ENCODE measurements at regions not wholly inside any gene's neighbourhood (a gene's known extent, or its start where the extent isn't known, plus 50 kb on each side); places are given as distances from the start of the nearest gene placed in this dataset.
"Not testable (repeated sequence)": the region's sequence is repeated elsewhere in the genome, so short reads cannot be mapped to it uniquely, and the experiment has no call there.

- no peak for DNase-seq
These were observed 190.3 kb downstream of the SATB1 start for GRCh38 chr3:18234717-18235335.

DNA sequence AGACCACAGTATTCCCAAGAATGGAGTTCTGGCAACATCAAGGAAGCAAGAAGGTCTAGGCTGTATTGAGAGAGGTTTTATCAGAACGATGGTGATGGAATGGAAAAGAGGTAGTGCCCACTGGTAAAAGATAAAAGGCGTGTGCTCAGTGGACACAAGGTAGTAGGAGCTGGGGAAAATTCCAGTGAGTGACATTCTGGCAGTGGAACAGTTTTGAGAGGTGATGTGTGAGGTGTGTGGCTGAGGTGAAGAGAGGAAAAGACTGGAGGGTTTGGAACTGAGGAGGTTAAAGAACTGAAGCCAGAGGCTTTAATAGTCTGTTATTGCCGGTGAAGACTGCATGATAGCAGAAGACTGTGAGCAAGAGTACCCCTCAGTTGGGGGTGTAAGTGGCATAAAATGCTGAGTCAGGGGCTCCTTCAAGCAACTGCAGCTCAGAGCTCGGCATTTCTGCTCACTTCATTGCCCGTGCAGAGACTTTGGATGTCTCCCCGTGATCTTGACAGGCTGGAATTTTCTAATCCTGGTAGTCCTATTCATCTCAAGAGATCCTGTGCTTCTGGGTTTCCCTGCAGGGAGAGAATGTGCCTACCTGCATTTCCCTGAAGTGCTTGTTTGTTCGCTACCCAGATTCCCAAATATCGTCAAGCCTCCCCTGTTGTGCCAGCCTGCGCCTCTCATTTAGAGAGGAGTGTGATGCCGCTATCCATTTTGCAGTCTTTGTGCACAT is 191.0 kb downstream of the SATB1 start:
- DNase-seq, result no peak

DNA sequence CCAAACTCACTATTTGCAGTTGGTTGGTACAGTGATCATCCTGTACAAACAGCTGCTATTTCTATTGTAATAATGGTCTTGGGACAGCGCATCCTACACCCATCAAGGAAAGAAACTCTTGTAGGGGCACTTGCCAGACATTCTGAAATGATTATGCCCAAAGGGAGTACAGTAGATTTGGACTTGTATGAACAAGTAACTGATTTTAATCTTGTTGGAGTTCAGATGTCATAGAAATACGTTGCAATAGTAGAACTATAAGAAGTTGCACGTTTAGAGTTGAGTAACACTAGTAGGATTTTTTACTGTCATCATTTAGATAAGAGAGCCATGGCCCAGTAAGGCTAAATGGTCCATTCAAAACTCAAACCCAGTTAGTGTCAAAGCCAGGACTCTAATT is 192.8 kb downstream of the SATB1 start:
- DNase-seq, result no peak

GRCh38 chr3:18228060-18228459 is 197.1 kb downstream of the SATB1 start:
- no peak for DNase-seq

- no peak for DNase-seq
These were observed 199.4 kb downstream of the SATB1 start for GRCh38 chr3:18225709-18226108.

GRCh38 chr3:18224426-18224825 is 200.7 kb downstream of the SATB1 start:
- DNase-seq, result no peak

DNA sequence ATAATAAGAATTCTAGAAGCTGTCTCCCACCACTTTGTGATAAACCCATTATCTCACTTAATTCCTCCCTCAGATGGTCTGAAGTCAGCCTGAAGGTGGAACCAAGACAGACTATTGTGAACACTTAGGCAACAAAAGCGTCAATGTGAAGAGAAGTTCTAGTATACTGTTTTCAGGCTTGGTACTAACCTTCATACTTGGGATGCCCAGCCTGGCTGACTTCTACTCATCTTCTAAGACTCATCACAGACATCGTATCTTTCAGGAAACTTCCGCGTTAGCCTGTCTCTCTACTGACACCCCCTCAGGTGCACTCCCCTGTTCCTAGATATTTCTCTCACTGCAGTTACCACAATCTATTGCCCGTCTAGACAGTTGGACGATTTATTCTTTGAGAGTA is 201.2 kb downstream of the SATB1 start:
- DNase-seq, result no peak

- DNase-seq, result peak in 1 of 2 donors; percentile 44
These were observed 201.6 kb downstream of the SATB1 start for GRCh38 chr3:18223571-18223970.

DNA sequence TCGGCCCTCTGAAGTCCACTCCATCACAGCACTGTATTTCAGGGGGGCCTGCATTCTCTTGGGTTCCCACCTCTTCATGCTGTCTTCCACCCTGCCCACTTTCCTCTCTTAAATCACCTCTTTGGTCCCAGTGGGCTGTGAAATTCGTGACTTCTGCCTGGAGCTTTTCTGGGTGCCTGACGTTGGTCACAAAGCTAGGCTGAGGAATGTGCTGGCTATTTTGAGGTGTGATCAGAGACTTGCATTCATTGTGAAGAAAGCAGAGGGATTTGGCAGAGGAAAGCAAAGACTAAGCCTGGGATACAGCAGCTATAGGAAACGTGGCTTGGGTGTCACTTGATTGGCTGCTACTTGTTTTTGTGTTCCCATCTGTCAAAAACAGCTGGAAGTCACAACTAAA is 202.5 kb downstream of the SATB1 start:
- no peak for DNase-seq

- DNase-seq, result no peak
These were observed 207.5 kb downstream of the SATB1 start for GRCh38 chr3:18217507-18218174.

DNA sequence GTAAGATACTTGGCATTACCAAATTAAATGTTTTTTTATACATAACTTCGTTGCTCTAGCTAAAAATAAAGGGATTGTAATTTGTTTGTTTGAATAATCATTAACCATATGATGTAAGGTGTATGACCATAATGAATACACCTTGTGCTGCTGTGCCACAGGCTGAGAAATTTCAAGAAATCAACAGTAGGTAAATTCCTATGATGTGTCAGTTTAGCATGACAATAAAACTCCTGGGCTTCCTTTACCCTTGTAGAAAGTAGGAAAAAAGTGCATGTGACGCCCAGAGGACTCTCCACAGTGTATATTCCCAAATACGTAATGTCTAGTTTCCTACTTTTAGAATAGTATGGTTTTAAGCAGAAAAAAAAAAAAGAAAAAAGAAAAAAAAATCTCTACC is 208.1 kb downstream of the SATB1 start:
- DNase-seq, result no peak

GRCh38 chr3:18215639-18216038 is 209.5 kb downstream of the SATB1 start:
- DNase-seq, result no peak

DNA sequence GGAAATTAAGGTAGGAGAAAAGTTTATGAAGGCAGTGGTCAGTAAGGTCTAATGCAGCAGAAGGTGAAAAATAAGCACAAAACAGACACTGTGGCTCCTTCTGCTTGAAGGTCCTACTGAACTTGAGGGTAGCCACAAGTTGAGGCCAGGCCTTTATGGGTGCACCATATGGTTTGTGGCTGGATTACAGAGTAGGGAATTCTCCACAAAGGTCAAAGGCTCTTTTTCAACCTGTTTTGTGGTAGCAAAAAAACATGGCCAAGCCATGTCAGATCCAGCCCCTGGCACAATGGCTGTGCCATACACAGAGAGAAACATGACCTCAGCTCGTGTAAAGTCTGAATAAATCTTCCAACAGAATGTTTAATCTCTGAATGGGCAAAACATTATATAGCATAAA is 214.0 kb downstream of the SATB1 start:
- DNase-seq, result no peak

- peak; percentile 8 to 9 for DNase-seq
These were observed 216.3 kb downstream of the SATB1 start for GRCh38 chr3:18208856-18209255.

- no peak for DNase-seq
These were observed 217.0 kb downstream of the SATB1 start for GRCh38 chr3:18208091-18208490.

DNA sequence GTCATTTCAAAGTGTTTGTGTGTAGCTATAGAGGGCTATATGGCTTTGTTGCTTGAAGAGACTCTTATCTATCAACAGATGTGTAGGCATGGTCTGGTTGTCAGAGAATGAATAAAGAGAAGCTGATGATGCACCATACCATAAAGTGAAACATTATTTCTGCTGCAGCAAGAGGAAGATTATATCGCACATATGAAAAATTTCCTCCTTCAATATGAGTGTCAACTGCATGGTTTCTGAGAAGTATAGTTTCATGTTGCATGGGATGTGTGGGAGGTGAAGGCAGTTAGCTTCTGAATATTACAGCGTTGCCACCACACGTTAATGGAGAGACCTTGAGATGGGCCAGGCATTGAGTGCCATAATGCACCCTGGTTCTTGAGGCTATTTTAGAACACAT is 217.9 kb downstream of the SATB1 start:
- DNase-seq, result no peak

DNA sequence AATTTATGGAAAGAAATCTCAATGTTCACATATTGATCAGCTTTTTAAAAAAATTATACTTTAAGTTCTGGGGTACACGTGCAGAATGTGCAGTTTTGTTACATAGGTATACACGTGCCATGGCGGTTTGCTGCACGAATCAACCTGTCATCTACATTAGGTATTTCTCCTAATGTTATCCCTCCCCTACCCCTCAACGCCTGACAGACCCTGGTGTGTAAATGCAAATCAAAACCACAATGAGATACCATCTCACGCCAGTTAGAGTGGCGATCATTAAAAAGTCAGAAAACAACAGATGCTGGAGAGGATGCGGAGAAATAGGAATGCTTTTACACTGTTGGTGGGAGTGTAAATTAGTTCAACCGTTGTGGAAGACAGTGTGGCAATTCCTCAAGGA is 219.4 kb downstream of the SATB1 start:
- not testable (repeated sequence) for DNase-seq

DNA sequence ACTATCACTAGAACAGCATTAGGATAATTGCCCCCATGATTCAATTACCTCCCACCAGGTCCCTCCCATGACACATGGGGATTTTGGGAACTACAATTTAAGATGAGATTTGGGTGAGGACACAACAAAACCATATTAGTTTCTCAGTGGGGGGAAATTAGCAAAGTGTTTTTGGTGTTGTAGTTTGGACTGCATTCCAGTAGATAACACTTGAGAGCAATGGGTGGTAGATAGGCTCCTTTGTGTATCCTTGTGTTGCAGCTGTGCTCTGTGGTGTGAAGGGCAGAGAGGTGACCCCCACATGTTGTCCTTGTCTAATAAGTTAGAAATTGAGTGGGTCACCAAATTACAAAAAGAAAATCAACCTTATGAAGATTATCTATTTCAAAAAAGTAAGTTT is 223.8 kb downstream of the SATB1 start:
- DNase-seq, result no peak

DNA sequence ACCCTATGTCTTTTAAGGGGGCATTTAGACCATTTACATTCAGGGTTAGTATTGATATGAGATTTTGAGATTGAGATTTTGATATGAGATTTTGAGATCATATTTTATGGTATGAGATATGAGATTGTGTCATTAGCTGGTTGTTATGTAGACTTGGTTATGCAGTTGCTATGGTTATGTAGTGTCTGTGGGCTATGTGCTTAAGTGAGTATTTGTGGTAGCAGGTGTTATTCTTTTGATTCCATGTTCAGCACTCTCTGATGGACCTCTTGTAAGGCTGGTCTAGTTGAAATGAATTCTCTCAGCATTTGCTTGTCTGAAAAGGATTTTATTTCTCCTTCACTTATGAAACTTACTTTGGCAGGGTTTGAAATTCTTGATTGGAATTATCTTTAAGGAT is 225.4 kb downstream of the SATB1 start:
- DNase-seq, result no peak

GRCh38 chr3:18195836-18196235 is 229.3 kb downstream of the SATB1 start:
- no peak for DNase-seq

DNA sequence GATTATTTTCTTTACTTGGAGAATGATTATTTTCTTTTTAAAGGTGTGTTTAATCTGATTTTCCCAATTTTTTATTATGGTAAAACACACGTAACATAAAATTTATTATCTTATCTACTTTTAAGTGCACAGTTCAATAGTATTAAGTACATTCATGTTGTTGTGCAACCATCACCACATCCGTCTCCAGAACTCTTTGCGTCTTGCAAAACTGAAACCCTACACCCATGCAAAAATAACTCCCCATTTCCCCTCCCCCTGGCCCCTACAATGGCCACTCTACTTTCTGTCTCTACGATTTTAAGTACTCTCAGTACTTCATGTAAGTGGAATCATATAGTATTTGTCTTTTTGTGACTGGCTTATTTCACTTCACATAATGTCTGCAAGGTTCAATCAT is 230.7 kb downstream of the SATB1 start:
- DNase-seq, result no peak

- DNase-seq, result no peak
These were observed 234.5 kb downstream of the SATB1 start for GRCh38 chr3:18190646-18191045.

DNA sequence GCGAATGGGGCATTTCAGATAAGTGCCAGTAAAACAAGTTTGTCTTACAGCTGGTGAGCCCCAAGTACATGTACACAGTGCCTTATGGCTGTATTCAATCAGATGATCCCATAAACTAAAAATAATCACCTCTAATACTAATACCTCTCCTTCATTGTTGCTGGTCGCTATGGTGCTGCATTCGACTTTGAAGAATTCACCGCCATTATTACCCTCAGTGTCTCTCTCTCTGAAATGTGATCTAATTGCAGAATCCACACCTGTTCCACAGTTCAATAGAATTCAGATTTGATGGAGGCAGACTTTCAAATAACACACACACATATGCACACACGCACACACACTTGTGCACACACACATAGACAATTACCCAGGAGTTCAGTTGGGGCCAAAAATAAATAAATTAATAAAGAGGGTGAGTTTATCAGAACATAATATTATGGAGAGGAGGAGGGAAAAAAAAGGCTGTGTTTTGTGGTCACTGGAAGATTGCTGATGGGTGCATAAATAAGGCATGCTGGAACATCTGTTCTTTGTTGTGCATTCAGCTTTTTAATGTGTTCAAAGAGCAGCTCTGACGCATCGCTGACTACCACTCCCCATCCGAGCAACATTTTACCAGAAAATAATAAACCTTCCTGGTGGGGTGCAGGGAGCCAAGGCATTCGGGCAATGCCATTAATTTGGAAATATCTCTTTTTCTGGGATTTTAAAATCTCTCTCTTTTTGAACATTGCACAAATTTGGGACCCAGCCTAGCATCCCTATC is 235.7 kb downstream of the SATB1 start:
- DNase-seq, result no peak

DNA sequence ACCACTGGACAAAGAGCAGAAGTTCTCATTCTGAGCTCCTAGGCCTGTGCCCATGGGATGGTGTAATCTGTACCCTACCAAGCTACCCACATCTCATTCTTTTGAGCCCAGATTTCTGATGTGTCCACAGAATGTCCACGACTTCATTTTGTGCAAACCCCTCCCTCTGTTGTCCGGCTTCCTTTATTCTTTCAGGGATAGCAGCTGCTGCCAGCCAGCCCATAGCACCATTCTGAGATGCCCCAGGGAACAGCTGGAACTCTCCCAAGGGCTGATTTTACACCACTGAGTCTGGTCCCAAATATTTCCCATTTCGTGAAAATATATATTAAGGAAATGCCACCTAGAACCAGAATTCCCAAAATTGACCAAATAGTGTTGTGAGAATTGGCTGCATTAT is 236.6 kb downstream of the SATB1 start:
- no peak for DNase-seq

All from CD4-positive, alpha-beta T cell treated with Interferon alpha-2 for 1 hour (primary cell).